Ureter (tissue), 1 donor: ENCODE measurements at regions not wholly inside any gene's neighbourhood (a gene's known extent, or its start where the extent isn't known, plus 50 kb on each side); places are given as distances from the start of the nearest gene placed in this dataset.

Experiments
- DNase-seq: peaks from one replicate; pipeline ENCODE4 v3.0.0-alpha.2; 2020; ENCODE audit warnings: low spot score
- donor health status: DM: yes; HTN: yes; CAD: no.

- DNase-seq, result no peak
Measured at GRCh38 chr5:167207081-167207480, 1084.4 kb upstream of the WWC1 start.

- DNase-seq, result no peak
Measured at GRCh38 chr5:167208911-167209310, 1082.5 kb upstream of the WWC1 start.

DNA sequence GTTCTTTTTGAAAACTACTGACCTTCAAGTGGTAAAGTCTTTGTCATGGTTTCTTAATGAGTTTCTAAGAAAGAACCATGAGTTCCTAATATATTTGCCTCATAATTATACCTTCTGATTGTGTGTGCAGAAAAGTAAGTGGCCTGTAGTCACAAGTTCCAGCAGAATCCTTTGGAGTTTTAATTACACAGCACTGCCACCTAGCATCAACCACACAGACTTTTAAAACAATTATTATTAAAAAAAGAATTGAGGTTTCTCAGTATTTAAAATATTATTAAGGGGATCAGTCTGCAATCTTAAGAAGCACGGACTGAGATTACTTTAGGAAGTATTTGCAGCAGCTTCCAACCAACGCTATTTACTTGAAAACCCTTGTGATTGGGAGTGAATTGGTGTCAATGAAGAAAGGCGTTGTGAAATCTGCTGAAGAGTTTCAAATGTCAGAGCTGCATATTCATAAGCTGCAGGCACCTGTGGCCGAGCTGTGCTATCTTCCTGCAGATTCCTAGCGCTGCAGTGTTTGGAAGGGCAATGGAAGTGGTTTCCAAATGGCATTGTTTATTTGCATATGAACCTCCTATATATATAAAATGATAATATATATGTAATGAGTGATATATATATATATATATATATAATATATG, 1074.2 kb upstream of the WWC1 start:
- DNase-seq, result no peak

- no peak for DNase-seq
Measured at GRCh38 chr5:167219298-167219697, 1072.1 kb upstream of the WWC1 start.

DNA sequence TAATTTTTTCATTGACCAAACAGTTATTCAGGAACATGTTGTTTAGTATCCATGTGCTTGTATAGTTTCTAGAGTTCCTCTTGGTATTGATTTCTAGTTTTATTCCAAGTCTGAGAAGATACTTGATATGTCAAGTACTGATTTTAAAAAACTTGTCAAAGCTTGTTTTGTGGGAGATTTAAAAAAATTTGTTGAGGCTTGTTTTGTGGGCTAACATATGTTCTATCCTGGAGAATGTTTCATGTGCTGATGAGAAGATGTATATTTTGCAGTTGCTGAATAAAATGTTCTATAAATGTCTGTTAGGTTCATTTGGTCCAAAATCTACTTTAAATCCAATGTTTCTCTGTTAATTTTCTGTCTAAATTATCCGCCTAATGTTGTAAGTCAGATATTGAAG, 1065.1 kb upstream of the WWC1 start:
- no peak for DNase-seq

DNA sequence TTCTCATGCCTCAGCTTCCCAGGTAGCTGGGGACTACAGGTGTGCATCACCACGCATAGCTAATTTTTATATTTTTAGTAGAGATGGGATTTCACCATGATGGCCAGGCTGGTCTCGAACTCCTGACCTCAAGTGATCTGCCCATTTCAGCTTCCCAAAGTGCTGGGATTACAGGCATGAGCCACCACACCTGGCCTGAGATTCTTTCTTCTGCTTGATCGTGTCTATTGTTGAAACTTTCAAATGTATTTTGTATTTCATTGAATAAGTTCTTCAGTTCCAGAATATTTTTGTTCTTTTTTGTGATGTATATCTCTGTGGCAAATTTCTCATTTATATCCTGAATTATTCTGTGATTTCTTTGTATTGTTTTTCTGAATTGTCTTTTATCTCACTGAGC, 1063.3 kb upstream of the WWC1 start:
- no peak for DNase-seq

DNA sequence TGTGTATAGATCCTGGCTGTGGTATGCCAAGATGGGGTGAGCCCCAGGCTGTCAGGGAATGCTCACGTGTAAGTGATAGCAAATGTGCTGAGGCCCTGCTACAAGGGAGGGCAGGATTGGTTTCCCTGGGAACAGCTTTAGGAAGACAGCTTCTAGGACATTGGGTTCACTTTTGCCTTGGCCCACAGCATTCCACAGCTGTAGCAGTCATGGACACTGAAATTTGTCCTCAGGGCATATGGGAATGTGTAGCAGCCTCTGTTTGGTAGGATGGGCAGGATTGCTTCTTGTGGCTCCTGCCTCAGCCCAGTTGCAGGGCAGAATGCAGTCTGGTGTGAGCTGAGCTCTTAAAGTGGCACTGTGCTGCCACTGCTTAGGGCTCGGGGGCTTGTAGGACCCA, 1061.7 kb upstream of the WWC1 start:
- DNase-seq, result no peak

GRCh38 chr5:167230414-167230813, 1061.0 kb upstream of the WWC1 start:
- DNase-seq, result no peak

DNA sequence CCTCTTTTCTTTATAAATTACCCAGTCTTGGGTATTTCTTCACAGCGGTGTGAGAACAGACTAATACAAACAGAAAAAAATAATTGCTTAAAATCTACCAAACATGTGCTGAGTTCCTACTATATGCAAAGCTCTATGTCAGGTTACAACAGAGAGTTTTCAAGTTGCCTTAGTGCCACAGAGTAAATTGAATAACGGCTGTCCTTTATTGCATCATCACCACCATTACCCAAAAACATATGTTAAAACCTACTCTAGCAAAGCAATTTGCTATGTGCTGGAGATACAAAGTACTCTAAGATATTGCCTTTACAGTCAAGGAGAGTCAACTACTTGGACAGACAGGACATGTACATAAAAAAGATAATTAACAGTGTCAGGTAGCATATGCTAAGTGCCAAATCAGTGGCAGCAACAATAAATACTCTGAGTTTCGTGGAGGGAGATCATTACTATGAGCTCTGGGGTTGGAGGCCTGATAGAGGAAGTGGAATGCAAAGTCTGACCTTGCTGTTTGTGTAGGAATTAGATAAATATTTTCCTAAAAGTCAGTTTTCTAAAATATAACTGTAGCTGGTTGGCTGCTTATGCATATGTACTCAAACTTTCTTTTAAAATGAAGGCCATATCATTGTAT, 1058.7 kb upstream of the WWC1 start:
- no peak for DNase-seq

DNA sequence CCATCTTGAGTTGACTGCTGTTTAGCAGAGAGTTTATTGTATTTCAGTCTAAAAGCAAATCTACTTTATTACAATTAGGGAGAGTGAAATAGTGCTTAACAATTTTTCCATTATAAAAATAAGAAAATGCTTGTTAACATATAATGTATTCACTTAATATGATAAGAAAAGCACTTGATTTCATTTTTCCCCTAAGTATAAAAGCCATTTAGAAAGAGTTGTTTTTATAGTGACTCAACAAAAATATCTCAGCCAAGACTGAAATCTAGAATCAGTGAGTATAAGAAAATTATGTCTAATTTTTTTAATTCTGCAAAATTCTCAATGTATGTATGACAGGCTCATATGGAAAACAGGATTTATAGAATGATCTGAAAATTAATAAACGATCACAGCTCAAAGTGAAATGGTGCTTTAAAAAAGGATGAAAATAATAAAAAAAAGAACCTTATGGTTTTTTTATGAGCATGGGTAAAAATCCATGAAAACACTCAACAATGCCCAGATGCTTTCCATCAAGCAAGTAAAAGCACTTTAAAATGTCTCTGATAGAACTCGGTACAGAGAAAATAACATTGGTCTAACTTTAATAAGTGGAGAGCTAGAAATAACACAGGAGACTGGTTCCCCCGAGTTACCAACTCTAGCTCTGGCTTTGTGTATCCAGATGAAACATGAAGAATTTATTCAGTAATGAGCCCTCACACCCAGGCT, 1057.8 kb upstream of the WWC1 start:
- no peak for DNase-seq

GRCh38 chr5:167241436-167242067, 1049.9 kb upstream of the WWC1 start:
- DNase-seq, result no peak

DNA sequence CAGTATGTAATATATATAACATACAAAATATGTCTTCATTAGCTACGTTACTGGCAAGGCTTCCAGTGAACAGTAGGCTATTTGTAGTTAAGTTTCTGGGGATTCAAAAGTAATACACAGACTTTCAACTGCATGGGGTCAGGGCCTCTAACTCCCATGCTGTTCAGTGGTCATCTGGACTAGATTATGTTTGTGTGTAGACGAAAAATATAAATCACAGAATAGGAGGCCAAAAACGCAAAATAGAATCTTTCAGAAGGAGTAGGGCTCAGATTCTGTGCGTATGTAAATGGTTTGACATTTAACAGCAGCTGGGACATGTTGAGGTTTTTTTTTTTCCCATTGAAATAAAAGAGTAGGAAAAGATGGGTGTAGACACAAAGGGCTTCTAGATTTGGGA, 1048.7 kb upstream of the WWC1 start:
- DNase-seq, result no peak

DNA sequence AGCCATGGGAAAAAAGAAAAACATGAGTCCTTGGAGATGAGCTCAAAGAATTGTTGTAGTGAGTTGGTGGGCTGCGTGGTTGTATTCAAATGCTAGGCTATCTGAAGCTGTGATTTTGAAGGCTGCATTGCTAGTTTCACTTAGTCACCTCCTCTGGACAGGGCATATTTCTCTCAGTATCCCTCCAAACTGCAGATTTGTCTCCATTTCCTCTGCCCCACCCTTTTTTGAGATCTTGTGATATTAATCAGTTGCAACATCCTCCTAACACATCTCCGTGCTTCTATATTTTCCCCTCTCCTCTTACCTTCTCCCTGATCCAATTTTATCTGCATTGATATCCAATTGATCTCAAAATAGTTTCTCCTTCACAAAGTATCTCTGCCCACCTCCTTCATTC, 1048.0 kb upstream of the WWC1 start:
- DNase-seq, result no peak

DNA sequence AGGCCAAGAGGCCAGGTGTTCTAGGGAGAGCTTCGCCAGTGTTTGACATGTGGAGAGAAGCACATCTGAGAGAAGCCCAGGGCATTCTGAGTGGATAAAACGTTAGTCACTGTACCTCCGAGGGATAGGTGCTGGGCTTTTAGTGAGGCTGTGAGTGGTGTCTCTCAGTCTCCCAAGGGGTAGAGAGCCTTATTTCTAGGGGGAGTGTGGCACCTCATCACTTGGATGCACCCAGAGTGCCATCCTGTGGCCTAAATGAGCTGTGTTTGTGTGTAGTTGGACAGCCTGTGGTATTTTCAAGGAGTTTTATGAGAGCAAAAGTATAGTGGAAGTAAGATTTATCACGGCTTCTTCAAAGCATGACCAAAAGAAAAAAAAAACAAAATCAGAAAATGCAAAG, 1046.9 kb upstream of the WWC1 start:
- DNase-seq, result no peak

GRCh38 chr5:167245868-167246267, 1045.6 kb upstream of the WWC1 start:
- no peak for DNase-seq

DNA sequence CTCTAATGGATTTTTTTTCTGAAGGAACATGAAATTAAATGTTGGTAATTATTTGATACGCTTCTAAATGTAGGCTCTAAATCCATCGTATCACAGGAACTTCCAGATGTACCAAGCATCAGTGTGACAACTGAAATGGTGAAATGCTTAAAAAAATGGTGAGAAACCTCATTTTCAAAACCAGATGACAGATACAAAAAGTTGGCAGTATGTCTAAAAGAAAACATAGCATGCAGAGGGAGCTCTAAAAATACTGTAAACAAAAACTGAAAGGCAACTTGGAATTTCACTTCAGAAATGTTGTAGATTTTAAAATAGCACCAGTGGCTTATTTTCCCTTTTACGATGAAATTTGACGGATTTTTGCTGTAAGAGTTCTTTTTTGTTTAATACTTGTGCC, 1043.6 kb upstream of the WWC1 start:
- no peak for DNase-seq

DNA sequence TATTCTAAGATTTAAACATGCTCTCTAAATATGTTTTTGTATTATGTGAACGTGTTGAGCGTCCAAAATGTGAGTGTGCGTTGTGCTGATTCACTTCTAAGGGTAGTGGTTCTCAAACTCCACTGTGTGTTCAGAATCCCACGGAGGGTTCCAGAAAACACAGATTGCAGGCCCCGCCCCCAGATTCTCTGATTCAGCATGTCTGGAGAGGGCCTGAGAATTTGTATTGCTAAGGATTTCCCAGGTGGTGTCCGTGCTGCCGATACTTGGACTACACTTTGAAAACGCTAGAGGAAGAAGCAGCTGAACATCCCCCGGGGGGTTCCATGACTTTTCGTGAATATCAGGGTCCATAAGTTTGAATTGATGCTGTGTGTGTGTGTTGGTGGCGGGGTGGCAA, 1043.2 kb upstream of the WWC1 start:
- DNase-seq, result no peak

GRCh38 chr5:167250996-167251395, 1040.4 kb upstream of the WWC1 start:
- DNase-seq, result no peak

GRCh38 chr5:167254132-167254531, 1037.3 kb upstream of the WWC1 start:
- DNase-seq, result no peak

- DNase-seq, result no peak
Measured at GRCh38 chr5:167255926-167256325, 1035.5 kb upstream of the WWC1 start.

GRCh38 chr5:167259806-167260205, 1031.6 kb upstream of the WWC1 start:
- DNase-seq, result no peak

- no peak for DNase-seq
Measured at GRCh38 chr5:167261309-167262100, 1029.9 kb upstream of the WWC1 start.
